Osteoblast (primary cell): ENCODE measurements at regions not wholly inside any gene's neighbourhood (a gene's known extent, or its start where the extent isn't known, plus 50 kb on each side); places are given as distances from the start of the nearest gene placed in this dataset.
"Not testable (repeated sequence)": the region's sequence is repeated elsewhere in the genome, so short reads cannot be mapped to it uniquely, and the experiment has no call there.

Source experiments
- DNase-seq: peaks from one replicate; pipeline ENCODE4 v3.0.0; 2011; ENCODE audit warnings: low spot score, mixed read lengths; ENCODE audit not compliant: insufficient read length; ENCODE audit errors: missing footprints
- H2AFZ ChIP-seq: 2 replicates; pipeline ENCODE4 v1.6.0; 2011; ENCODE audit warnings: mild to moderate bottlenecking, low read length
- H3K27ac ChIP-seq: 2 replicates; pipeline ENCODE4 v1.5.1; 2011; ENCODE audit warnings: mild to moderate bottlenecking, low read depth, low read length, moderate library complexity
- H3K27me3 ChIP-seq: 2 replicates; pipeline ENCODE4 v1.6.0; 2012; ENCODE audit warnings: mild to moderate bottlenecking, control low read depth, inconsistent platforms, low read length, moderate library complexity; ENCODE audit not compliant: insufficient read depth
- H3K36me3 ChIP-seq: 2 replicates; pipeline ENCODE4 v1.5.1; 2011; ENCODE audit warnings: mild to moderate bottlenecking, low read length, control low read depth, moderate library complexity; ENCODE audit not compliant: insufficient read depth
- H3K4me1 ChIP-seq: 2 replicates; pipeline ENCODE4 v1.5.1; 2011; ENCODE audit warnings: mild to moderate bottlenecking, low read length, control low read depth, moderate library complexity; ENCODE audit not compliant: insufficient read depth
- H3K4me2 ChIP-seq: 2 replicates; pipeline ENCODE4 v1.6.0; 2011; ENCODE audit warnings: mild to moderate bottlenecking, low read length; ENCODE audit not compliant: insufficient read depth
- H3K4me3 ChIP-seq: fragments of 200-600 bp; sonication (generic); 3 replicates; pipeline ENCODE4 v1.5.1; 2012; ENCODE audit warnings: mild to moderate bottlenecking, low read length, inconsistent platforms; ENCODE audit not compliant: insufficient read depth
- H3K79me2 ChIP-seq: 2 replicates; pipeline ENCODE4 v1.6.0; 2012; ENCODE audit warnings: mild to moderate bottlenecking, low read length, control low read depth, inconsistent platforms; ENCODE audit not compliant: insufficient read depth
- H3K9me3 ChIP-seq: 2 replicates; pipeline ENCODE4 v1.5.1; 2011; ENCODE audit warnings: low read depth, low read length, control low read depth
- H4K20me1 ChIP-seq: 2 replicates; pipeline ENCODE4 v1.6.0; 2012; ENCODE audit warnings: mild to moderate bottlenecking, low read length, control low read depth; ENCODE audit not compliant: insufficient read depth
- CTCF ChIP-seq: IDR thresholded peaks from 2 replicates; pipeline ENCODE4 v1.5.1; 2011; ENCODE audit warnings: mild to moderate bottlenecking, low read depth, low read length, moderate library complexity; ENCODE audit errors: extremely low read depth

GRCh38 chr4:186404562-186405134 is 138.7 kb downstream of the F11 start:
- Histone ChIP-seq H3K79me2 (no peaks in the 10 kb centered on the region), H3K27ac (no peak overlapping the region), H3K4me2 (no peak overlapping the region), H4K20me1 (no peaks in the 10 kb centered on the region), H3K4me3 (no peak overlapping the region), H3K9me3 (no peaks in the 10 kb centered on the region), H3K4me1 (no peaks in the 10 kb centered on the region), H2AFZ (no peak overlapping the region), H3K36me3 (no peaks in the 10 kb centered on the region), H3K27me3 (no peaks in the 10 kb centered on the region)
- TF ChIP-seq CTCF = no peak
- peak; percentile 13 for DNase-seq

- no peak overlapping the region for H3K4me3 ChIP-seq
- H3K36me3 ChIP-seq = no peaks in the 10 kb centered on the region
- H3K79me2 ChIP-seq = no peaks in the 10 kb centered on the region
- H2AFZ ChIP-seq = no peak overlapping the region
- TF ChIP-seq CTCF = no peak
- H3K4me2 ChIP-seq = no peak overlapping the region
- no peaks in the 10 kb centered on the region for H4K20me1 ChIP-seq
- no peaks in the 10 kb centered on the region for H3K27me3 ChIP-seq
- H3K9me3 ChIP-seq = no peaks in the 10 kb centered on the region
- no peaks in the 10 kb centered on the region for H3K4me1 ChIP-seq
- H3K27ac ChIP-seq = no peak overlapping the region
- DNase-seq = no peak
These were observed 134.7 kb downstream of the F11 start for GRCh38 chr4:186400676-186401075.

GRCh38 chr4:186392017-186392416 is 126.0 kb downstream of the F11 start:
- Histone ChIP-seq H4K20me1 (no peaks in the 10 kb centered on the region), H3K9me3 (no peaks in the 10 kb centered on the region), H3K27me3 (no peaks in the 10 kb centered on the region), H2AFZ (no peak overlapping the region), H3K79me2 (no peaks in the 10 kb centered on the region), H3K36me3 (no peaks in the 10 kb centered on the region), H3K4me1 (no peaks in the 10 kb centered on the region), H3K27ac (no peak overlapping the region), H3K4me2 (no peak overlapping the region), H3K4me3 (no peak overlapping the region)
- no peak for DNase-seq
- no peak for TF ChIP-seq CTCF

GRCh38 chr4:186384328-186384727 is 118.3 kb downstream of the F11 start:
- H2AFZ ChIP-seq, H3K27ac ChIP-seq, H3K36me3 ChIP-seq, H3K4me1 ChIP-seq, DNase-seq, H3K27me3 ChIP-seq, H3K9me3 ChIP-seq, H3K4me3 ChIP-seq, H3K79me2 ChIP-seq, H3K4me2 ChIP-seq, H4K20me1 ChIP-seq: not testable (repeated sequence)
